HG03103 (cell line): ENCODE measurements at regions not wholly inside any gene's neighbourhood (a gene's known extent, or its start where the extent isn't known, plus 50 kb on each side); places are given as distances from the start of the nearest gene placed in this dataset.

Source experiments
- ATAC-seq: cut with Tn5 transposase; IDR thresholded peaks from one replicate; pipeline ENCODE4 v1.9.1; 2021; ENCODE audit warnings: low read depth; ENCODE audit not compliant: unreplicated experiment

DNA sequence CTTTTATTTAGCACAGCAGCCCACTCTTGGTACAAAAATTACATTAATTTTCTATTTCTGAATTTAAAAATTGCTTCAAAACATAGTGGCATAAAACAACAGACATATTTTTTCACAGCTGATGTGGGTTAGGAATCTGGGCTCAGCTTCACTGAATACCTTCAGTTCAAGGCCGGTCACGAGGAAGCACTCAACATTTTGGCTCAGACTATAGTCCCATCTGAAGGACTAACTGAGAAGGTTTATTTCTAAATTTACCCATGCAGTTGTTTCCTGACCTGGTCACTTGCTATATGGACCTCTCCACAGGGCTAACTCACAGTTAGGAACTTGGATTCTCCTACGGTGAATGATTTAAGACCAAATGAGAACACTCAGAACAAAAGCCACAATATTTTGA is 1230.2 kb upstream of the ADGRL3 start:
- no peak for ATAC-seq

DNA sequence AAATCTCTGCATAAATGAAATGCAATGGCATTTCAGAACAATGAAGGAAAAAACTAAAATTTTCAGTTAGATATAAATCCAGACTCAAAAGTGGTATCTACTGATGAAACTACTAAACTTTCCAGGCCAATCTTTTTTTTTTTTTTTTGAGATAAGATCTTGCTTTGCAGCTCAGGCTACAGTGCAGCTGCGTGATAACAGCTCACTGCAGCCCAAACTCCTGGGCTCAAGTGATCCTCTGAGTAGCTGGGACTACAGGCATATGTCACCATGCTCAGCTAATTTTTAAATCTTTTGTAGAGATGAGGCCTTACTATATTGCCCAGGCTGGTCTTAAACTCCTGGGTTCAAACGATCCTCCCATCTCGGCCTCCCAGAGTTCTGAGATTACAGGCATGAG is 1228.2 kb upstream of the ADGRL3 start:
- ATAC-seq, result no peak

GRCh38 chr4:59973492-59973891 is 1226.6 kb upstream of the ADGRL3 start:
- ATAC-seq, result no peak

DNA sequence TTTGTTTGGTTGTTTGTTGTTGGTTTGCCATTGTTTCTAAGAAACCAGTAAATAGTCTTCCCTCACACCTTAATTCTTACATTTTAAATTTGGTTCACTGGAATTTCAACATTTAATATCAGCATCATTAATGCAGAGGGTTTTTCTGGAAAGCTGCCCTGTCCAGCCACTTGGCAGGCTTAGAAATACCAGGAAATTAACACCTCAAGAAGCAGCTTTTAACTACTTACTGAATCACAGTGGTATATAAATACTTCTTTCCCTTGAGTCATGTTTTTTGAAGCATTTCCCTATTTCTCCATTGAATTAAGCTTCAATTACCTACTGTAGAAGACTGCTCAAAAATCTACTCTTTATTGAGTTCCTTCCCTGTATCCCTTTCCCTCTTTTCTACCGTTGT is 1221.1 kb upstream of the ADGRL3 start:
- no peak for ATAC-seq

DNA sequence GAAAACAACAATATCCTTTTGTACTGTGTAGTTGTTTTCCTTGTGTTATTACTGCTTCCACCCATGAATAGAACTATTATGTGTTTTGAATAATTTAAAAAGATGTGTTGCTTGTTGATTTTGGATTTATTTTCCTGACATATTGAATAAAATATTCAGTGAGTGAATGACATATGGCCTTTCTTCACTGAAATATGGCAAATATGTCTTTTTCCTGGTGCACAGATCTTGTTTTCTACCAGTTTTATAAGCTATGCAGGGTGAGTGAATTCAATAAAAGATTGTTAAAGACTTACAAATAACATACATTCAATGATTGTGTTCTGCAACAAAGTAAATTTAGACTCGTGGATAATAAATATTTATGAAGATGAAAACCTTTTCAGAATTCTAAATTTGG is 1216.3 kb upstream of the ADGRL3 start:
- no peak for ATAC-seq

- ATAC-seq, result no peak
These were observed 1212.8 kb upstream of the ADGRL3 start for GRCh38 chr4:59987289-59987688.

DNA sequence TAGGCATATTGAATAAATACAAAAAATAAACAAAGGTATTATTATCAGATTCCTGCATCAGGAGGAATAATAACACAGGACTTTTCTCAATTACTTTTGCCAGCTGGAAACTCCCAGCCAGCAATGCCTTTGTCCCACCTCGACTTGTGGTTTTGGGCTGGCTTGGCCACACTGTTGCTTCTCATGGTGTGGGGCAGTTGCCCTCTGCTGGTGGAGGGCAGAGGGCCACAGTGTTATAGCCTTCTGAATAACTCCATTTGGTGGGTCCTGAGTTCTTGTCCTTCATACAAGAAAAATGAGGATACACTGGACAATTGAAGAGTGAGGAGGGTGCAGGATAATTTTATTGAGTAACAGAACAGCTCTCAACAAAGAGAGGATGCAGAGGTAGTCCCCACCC is 1206.0 kb upstream of the ADGRL3 start:
- no peak for ATAC-seq

- ATAC-seq, result no peak
These were observed 1197.4 kb upstream of the ADGRL3 start for GRCh38 chr4:60002603-60003337.

- no peak for ATAC-seq
These were observed 1186.5 kb upstream of the ADGRL3 start for GRCh38 chr4:60013464-60014184.

DNA sequence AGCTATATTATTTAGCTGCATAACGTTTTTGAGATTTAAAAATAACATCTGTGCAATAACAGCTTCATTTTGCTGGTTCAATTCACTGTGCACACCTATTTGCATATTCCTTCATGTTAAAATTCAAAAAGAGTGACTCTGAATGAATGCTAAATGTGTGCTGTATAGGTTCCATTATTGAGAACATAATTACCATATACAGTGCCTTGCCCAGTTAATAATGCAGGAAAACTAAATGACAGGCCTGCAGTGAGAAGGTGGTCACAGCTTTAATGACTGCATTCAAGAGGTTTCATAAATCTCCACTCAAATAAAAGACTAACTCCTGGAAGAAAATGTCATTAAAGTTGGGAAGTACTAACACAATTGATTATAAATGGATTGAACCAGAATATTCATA is 1183.2 kb upstream of the ADGRL3 start:
- ATAC-seq, result no peak

DNA sequence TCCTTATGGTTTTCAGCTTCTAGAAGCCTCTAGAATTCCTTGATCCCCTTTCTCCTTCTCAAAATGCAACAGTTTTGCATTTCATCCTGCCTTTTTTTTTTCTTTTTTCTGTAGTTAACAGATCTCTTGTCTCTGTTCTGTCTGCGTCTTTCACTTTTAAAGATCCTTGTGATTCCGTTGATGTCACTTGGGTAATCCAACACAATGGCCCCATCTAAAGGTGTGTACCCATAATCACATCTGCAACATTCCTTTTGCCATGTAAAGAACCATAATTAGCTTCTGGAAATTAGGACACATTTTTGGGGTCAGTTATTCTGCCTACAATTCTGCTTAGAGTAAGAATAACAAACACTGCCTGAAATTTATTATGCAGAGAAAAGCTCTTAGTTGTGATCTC is 1180.9 kb upstream of the ADGRL3 start:
- ATAC-seq, result no peak

DNA sequence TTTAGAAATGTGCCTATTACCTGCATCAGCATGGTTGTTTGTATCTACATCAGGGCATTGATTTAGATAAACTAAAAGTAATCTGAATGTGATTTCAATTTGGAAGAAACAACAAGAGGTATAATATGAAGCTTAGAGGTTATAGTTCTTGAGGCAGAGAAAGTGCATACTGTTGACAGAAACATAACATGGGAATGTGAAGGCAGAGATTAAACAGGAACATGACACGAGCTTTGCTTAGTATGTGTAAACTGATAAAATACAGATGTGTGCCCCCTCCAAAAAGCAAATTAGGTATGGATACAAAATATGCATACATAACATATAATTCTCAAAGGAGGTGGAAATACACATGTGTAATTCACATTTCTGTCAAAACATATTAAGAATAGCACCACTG is 1180.2 kb upstream of the ADGRL3 start:
- ATAC-seq, result no peak

GRCh38 chr4:60020389-60020788 is 1179.7 kb upstream of the ADGRL3 start:
- ATAC-seq, result no peak

- no peak for ATAC-seq
These were observed 1166.3 kb upstream of the ADGRL3 start for GRCh38 chr4:60033826-60034225.

GRCh38 chr4:60034361-60034760 is 1165.8 kb upstream of the ADGRL3 start:
- no peak for ATAC-seq

DNA sequence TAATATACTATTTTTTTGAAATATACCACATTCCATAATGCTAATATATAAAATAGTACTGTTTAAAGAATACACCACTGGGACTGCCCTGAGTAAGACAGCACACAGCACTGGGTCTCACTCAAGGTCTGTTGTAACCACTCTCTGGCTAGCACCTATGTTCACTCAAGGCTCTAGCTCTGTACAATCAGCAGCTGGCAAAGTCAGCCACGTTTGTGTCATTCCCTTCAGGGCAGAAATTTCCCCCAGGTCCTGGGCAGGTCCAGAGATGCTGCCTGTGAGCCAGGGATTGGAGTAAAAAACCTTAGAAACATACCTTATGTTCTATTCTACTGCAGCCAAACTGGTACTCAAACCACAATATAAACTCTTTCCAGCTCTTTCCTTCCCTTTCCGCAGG is 1160.2 kb upstream of the ADGRL3 start:
- ATAC-seq, result no peak

GRCh38 chr4:60042231-60042652 is 1157.9 kb upstream of the ADGRL3 start:
- no peak for ATAC-seq

DNA sequence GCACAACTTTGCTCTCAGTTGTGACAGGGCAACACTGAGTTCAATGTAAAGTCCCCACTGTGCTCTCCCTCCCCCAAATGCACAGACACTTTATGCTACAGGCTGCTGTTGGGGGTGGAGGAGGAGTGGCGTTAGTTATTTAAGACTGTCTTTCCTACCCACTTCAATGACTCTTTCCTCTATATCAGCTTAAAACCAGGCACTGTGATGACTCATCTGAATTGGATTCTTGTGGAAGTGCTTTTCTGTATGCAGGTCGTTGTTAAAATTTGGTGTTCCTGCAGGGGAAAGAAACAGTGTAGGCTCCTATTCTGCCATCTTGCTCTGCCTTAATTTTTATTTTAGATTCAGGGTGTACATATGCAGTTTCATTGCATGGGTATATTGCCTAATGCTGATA is 1157.2 kb upstream of the ADGRL3 start:
- no peak for ATAC-seq

- no peak for ATAC-seq
These were observed 1121.1 kb upstream of the ADGRL3 start for GRCh38 chr4:60078984-60079383.

- ATAC-seq, result no peak
These were observed 1118.3 kb upstream of the ADGRL3 start for GRCh38 chr4:60081839-60082238.

DNA sequence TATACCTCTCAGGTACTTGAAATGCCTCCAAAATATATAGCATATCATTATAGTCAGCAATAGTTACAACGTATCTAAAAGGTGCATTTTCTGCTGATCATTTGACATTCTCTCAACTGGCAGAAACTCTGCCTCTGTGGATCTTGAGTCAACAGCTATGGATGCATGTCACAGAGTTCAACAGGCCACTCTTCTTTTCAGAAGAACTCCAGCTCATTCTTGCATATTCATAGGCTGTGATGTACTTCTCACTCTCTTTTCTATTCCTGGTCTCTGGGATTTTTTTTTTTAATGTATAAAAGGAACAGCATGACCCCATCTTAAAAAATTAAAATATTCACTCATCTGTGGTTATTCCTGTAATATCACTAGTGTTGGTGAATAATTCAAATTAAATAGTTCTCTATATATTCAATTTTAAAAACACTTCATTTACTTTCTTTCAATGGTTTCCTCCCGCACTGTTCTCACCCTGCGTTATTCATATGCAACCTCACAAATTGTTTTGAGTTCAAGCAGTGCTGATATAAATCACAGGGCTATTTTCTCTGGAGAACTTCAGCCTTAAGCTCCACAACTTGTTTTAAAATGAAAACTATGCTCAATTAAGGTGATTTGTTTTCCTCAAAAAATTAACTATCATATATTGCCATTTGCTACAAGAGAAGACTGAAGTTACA is 1111.2 kb upstream of the ADGRL3 start:
- no peak for ATAC-seq
